SKM-1 (cell line): ENCODE measurements at regions not wholly inside any gene's neighbourhood (a gene's known extent, or its start where the extent isn't known, plus 50 kb on each side); places are given as distances from the start of the nearest gene placed in this dataset.

Experiments used
- DNase-seq: peaks from one replicate; lab custom pipeline; 2025; ENCODE audit not compliant: unreplicated experiment; lab: John Stamatoyannopoulos, UW

DNA sequence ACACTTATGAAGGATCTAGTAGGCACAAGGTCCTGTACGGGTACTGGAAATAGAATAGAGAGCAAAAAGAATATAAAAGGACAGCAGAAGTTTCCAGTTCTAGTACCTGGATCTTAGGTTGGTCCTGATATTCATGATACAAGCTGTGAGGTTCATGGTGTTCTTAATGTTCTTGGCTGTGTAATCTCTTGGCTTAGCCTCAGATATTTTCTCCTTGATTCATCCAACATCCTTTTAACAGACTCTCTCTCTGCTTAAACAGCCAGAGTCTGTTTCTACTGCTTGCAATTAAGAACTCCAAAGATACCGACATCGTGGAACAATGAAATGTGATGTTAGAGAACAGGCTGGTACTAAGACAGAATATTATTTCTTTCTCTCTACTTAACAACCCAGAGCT, 49.9 kb downstream of the CNTN3 start:
- DNase-seq: no peak

- no peak for DNase-seq
These were observed 51.7 kb downstream of the CNTN3 start for GRCh38 chr3:74562558-74563269.

DNA sequence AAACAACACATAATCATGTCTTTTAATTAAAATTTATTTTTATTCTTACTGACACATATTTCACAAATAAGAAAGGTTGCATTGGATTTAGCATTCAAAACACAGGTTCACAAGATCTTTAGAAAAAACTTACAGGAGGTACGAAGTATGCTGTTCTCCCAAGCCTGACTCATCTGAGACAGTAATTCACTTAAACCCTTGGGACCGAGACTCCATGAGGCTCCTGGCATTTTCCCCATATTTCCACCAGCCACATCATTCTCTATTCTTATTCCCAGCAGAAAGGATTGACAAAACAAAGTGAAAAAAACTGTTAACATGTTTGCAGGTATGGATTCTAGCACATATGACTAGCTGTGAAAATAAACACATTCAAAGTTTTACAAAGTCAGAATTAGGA, 52.6 kb downstream of the CNTN3 start:
- DNase-seq: no peak

DNA sequence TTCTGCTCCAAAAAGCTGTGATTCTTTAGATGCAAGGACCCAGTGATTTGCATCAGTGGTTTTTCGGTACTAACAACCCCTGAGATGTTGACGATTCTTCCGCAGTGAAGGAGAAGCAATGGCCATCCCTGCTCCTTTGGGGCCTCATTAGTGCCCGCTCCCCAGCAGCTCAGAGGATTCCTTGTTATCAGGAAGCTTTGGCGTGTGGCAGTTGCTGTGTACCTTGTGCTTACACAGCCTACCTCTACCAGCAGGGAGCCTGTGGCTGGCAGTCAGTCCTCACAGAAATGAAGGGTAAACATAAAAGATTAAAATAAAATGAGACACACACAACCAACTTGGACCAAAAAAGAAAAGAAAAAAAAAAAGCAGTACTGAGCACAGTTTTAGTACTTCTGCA, 55.2 kb downstream of the CNTN3 start:
- DNase-seq: no peak

DNA sequence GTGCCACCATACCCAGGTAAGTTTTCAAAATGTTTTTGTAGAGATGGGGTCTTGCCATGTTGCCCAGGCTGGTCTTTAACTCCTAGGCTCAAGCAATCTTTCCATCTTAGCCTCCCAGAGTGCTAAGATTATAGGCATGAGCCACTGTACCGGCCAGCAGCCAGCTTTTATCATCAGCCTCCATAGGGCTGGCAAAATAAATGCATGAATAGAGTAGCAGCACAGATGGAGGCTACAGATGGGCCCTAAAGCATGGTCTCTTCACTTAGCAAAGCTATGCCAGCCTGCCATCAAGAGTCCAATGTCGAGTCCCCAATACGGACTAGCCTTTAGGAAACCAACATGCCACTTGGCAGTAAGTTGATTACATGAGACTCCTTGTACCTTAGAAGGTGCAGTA, 63.8 kb downstream of the CNTN3 start:
- no peak for DNase-seq

DNA sequence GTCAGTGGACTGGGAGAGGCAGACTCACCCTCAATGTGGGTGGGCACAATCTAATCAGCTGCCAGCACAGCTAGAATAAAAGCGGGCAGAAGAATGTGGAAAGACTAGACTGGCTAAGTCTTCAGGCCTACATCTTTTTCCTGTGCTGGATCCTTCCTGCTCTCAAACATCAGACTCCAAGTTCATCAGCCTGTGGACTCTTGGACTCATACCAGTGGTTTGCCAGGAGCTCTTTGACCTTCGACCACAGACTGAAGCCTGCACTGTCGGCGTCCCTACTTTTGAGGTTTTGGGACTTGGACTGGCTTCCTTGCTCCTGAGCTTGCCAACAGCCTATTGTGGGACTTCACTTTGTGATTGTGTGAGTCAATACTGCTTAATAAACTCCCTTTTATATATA, 68.0 kb downstream of the CNTN3 start:
- DNase-seq: no peak

GRCh38 chr3:74542441-74542840, 72.0 kb downstream of the CNTN3 start:
- DNase-seq: no peak

GRCh38 chr3:74539876-74540275, 74.6 kb downstream of the CNTN3 start:
- DNase-seq: no peak

DNA sequence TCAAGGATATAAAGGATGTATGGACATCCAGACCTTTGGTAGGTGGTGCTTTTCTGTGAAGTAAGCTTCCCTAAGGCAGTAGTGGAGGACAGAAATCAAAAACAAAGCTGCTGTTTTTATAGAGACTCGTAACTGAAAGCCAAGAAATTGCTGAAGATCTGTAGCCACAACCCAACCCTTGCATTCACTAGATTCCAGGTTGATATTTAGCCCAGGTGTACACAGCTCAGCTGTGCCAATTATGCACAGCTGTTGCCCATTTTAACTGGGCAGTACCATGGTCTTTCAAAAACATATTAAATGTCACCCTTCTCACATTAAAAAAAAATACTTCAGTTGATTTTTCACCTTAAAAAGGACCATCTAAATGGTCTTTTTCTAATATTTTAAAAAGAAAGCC, 75.8 kb downstream of the CNTN3 start:
- DNase-seq: no peak

DNA sequence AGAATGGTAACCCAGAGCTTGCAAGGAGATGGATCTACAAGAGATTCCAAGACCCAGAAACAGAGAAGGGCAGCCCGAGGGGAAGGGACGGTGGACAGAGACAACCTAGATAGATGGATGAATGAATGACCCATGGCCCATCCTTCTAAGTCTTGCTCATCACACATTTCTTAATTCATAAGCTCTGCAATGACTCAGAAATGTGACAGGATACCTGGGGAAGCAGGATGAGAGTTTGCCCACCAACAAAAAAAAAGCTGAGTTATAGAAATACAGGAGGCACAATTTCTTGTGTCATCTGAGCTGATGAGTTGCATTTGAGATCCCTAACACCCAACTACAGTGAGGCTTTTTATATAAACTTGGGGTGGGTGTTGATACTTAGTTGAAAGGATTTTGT, 76.6 kb downstream of the CNTN3 start:
- DNase-seq: no peak

DNA sequence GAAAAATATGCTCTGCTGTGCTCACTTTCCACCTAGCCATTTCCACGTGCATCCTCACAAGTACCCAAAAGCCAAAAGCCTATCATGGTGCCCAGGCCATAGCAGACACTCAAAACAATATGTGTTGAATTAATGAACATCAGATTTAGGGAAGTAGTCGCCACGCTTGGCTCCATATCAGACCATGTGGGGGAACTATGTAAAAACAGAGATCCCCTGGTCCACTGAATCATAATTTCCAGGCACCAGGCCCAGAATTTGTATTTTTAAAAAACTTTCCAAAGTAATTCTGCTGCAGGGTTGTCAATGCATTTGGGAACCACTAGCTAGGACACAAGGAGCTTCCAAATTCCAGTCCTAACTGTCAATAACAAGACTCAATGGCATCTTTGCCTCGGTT, 77.3 kb downstream of the CNTN3 start:
- DNase-seq: no peak

DNA sequence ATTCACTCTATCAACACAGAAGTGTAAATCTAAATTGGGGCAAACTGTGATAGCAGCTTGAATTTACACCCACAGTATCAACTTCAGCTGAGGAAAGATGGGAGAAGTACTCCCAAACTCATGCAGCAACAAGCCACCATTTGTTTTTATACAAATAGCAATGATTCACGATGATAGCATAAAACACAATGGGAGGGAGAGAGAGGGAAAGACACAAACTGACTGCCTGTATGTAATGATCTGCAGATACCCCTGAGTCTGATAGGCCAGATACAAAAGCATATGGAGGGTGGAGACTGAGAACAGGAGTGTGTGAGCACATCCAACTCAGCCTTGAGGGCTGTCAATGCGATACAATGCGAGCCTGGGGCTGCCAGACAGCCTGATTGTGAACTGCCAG, 79.2 kb downstream of the CNTN3 start:
- no peak for DNase-seq

DNA sequence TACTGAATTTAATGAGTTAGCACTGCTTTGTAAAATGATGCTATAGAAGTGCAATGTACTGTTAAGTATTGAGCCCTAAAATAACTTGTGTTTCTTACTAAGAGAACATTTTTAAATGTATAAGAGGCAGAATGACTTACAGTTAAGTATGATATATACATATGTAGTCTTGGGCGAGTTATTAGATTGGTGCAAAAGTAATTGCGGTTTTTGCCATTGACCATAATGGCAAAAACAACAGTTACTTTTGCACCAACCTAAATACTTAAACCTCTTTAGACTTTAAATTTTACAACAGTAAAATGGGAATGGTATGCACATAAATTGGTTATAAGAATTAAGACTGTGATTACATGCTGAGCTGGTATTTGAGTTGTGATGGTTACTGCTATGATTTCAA, 79.8 kb downstream of the CNTN3 start:
- DNase-seq: no peak

GRCh38 chr3:74532446-74532845, 82.0 kb downstream of the CNTN3 start:
- no peak for DNase-seq

- no peak for DNase-seq
These were observed 83.0 kb downstream of the CNTN3 start for GRCh38 chr3:74531491-74531890.

GRCh38 chr3:74529145-74529544, 85.3 kb downstream of the CNTN3 start:
- no peak for DNase-seq

GRCh38 chr3:74527566-74527965, 86.9 kb downstream of the CNTN3 start:
- DNase-seq: no peak

GRCh38 chr3:74523811-74524210, 90.6 kb downstream of the CNTN3 start:
- DNase-seq: no peak

DNA sequence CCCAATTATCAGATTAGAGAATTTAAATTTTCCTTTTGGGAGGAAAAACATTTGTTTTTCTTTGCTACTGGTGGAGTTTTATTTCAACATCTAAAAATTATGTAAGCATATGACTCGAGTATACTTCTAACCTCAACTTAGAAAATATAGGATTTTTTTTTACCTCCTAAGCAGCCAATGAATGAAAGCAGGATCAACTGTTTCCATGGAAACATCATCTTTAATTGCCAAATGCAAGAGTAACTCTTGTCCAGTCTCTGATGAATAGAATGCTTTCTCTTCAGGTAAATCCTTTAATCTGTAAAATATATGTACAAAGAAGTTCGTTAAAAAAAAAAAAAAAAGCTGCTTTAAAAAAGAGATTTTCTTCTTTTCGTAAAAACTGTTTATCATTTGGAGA, 93.6 kb downstream of the CNTN3 start:
- DNase-seq: no peak

DNA sequence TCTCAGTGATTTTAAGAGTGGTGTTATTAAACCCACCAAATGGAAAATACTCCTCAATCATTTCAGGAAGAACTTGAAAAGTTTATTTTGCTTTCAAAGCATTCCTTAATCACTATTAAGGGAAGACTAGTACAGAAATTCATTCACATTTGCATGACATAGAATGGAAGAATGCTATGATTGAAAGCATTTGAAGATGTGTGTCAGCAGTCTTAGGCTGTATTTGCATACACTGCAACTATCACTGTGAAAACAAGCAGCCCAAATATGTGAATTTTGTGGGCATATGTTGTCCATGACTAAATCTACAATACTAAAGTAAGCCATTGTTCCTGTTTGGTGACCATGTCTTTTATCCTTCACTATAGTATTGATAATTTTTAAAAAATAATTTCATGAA, 95.8 kb downstream of the CNTN3 start:
- DNase-seq: no peak

- no peak for DNase-seq
These were observed 98.4 kb downstream of the CNTN3 start for GRCh38 chr3:74516019-74516418.

GRCh38 chr3:74515451-74515850, 99.0 kb downstream of the CNTN3 start:
- no peak for DNase-seq

GRCh38 chr3:74511078-74511477, 103.4 kb downstream of the CNTN3 start:
- no peak for DNase-seq
